ENCODE measurements at regions not wholly inside any gene's neighbourhood (a gene's known extent, or its start where the extent isn't known, plus 50 kb on each side); places are given as distances from the start of the nearest gene placed in this dataset.

DNA sequence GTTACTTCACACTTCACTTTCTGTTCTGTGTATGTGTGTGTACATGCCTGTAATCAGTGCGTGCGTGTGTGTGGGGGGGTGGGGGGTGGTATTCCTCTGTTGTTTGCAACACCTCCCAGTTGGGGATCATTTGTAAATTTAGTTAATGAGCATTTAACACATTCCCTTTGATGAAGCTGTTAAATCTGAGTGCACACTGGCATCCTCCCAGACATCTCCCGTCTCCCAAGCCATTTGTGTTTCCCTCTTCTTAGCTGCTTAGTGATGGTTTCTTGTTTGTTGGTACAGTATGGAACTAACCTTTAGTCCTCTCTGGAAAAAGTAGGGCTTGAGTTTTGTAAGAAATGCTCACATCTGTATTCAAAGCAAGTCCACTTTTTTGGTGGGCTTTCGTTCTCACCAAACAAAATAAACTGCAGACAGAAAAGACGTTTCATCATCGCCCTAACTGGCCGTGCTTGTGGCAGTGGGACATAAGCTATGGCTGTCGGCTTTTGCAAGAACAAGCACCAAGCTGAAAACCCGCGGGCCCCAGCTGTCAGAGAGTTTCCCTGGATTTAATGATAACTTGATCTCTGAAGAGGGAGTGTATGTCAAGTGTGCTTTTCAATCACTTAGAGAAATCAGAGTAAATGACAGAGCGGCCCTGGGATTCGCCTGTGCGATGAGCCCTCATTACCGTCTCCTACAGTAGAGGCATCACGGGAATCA, 54.9 kb upstream of the SASH1 start:
- no peak for DNase-seq (ENCODE audit: low read depth in 2 of 2)

DNA sequence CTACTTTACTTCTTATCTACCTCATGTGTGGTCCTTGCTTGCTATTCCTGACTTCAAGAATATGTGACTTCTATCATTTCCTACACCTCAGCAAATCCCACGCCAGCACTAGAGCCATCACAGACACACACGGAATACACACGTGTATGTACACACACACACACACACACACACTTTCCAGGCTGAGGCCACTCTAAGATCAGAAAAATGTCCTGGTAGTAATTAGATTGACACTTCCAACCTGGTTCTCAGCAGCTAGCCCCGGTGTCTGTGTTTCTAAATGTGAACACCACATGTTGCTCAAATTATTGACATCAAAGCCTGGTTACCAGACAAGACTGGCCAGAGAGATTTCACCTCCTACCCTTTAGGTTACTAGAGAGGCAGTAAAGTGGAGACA, 54.1 kb upstream of the SASH1 start:
- DNase-seq (ENCODE audit: low read depth in 2 of 2), result no peak

DNA sequence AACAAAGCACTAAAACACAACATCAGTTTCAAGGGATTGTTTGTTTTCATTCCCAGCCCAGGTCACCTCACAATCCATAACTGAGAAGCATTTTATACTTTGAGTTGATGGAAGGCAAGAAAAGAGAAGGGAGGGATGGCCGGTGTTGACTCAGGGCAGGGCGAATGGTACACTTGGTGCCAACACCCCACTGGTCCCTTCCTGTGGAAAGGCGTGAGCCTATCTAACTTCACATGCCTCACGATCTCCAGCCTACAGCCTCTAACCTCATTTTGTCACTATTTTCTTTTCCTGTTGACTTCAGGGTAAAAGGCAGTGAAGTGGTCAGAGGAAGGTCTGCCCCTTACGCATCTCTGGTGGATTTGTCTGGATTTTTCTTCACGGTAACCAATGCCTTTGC, 53.5 kb upstream of the SASH1 start:
- no peak for DNase-seq (ENCODE audit: low read depth in 2 of 2)

DNA sequence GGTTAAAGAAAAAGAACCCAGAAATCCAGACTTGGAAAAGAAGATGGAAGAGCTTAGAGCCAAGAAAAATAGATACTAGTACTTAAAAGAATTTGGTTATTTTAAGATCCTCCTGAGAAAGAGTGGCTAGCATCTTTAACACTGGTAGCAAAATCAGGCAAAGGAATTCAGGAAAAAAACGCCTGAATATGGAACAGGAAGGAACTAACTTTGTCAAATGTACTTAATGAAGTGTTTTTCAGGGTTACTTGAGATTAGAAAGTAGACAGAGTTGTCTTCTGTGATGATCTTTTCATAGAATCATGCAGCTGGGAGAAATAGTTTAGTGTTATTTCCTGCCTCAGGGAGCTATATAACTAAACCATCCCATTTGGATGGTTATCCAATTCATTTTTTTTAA, 50.8 kb upstream of the SASH1 start:
- no peak for DNase-seq (ENCODE audit: low read depth in 2 of 2)

Measured in stimulated activated CD4-positive, alpha-beta T cell treated with anti-CD3 and anti-CD28 coated beads, Interleukin-15, amount 100 ng/mL, for 48 hours (primary cell).